Activated naive CD8-positive, alpha-beta T cell treated with anti-CD3 and anti-CD28 coated beads, Interleukin-2, amount 50 U/mL, for 16 hours (primary cell): ENCODE measurements at regions not wholly inside any gene's neighbourhood (a gene's known extent, or its start where the extent isn't known, plus 50 kb on each side); places are given as distances from the start of the nearest gene placed in this dataset.
"Not testable (repeated sequence)": the region's sequence is repeated elsewhere in the genome, so short reads cannot be mapped to it uniquely, and the experiment has no call there.

Source experiments
- DNase-seq: peaks from one replicate; pipeline ENCODE4 v3.0.0-alpha.2; 2020; ENCODE audit warnings: low read depth, low spot score

- DNase-seq = no peak
Observed at GRCh38 chr16:87196231-87196630, 121.0 kb downstream of the C16orf95 start.

- DNase-seq = no peak
Observed at GRCh38 chr16:87196661-87197060, 120.5 kb downstream of the C16orf95 start.

DNA sequence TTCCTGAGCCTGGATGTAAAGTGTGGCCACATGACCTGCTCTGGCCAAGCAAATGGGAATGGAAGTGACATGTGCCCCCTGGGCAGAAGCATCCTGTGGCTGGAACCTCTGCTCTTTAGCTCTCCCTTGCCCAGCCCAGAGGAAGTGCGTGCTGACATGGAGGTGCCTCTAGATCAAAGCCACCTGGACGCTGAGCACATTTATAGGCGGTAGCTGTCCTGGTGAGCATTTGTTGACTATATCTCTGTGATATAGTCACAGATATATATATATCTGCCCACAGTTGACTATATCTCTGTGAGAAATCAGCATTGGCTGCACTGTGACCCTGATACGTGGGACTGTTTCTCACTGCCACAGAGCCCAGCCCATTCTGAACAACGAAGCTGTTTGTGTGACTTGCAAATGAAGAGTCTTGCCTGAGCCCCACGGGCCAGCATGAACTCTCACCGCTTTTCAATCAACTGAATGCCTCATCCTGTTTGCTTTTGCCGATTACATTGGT lies 118.8 kb downstream of the C16orf95 start:
- DNase-seq = no peak

DNA sequence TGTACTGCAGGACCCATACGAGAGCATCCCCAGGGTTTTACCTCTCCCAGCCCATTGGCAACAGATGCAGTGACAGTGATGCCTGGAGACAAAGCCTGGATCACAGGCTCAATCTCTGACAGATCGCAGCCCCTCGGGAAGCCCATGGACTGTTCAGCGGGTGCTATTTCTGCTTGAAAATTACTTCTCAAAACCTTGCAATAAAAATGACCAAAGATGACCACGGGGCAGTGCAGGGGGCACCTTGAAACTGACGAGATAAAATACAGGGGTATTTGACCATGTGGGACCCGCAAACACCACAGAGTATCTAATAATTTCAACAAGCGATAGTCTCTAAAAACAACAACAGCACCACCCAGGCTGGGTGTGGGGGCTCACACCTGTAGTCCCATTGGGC lies 118.3 kb downstream of the C16orf95 start:
- DNase-seq = no peak

GRCh38 chr16:87199379-87199778 lies 117.8 kb downstream of the C16orf95 start:
- DNase-seq = no peak

GRCh38 chr16:87199901-87200300 lies 117.3 kb downstream of the C16orf95 start:
- DNase-seq = no peak

DNA sequence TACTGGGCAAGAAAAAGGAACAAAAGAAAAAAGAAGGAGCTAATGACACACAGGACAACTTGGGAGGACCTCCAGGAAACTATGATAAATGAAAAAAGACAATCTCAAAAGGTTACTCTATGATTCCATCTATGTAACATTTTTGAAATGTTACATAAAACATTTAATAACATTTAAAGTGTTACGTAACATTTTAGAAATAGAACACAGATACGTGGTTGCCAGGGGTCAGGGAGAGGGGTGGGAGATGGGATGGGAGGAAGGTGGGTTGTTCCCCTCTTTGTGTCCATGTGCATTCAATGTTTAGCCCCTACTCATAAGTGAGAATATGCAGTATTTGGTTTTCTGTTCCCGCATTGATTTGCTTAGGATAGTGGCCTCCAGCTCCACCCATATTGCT lies 116.6 kb downstream of the C16orf95 start:
- DNase-seq = no peak

GRCh38 chr16:87201052-87201451 lies 116.1 kb downstream of the C16orf95 start:
- DNase-seq = no peak

DNA sequence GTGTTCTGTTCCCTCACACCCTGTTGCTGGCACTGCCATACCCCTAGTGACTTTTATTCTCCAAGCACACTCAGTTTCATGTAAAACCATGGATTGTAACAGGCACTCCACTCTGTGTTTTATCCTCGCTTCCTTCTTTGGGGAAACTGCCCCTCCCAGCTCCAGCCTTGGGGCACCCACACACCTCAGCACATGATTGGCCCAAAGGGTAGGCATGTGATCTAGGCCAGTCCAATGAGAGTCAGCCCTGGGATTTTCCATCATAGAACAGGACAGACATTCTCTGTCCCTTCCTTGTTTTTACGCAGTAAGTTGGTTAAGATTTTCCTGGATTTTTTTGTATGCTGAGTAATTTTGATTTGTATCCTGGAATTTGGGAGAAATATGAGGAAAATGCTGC lies 115.4 kb downstream of the C16orf95 start:
- DNase-seq = no peak

DNA sequence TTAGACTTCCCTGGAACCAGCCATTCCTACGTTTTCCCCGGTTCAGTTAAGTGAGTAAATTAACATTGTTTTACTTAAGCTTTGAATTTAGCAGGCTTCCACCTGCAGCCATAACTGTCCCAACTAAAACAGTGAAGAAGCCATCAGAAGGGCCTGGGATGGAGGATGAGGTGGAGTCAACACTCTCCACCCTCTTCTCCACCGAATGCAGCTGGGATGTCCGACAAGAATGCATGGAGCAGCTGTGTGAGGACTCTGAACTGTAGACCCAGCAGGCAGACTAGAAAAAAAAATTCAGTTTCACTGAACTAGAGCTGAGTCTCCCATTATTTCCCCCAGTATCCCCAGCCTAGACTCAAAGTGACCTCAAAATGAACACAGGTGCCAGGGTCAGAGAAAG lies 114.8 kb downstream of the C16orf95 start:
- no peak for DNase-seq

DNA sequence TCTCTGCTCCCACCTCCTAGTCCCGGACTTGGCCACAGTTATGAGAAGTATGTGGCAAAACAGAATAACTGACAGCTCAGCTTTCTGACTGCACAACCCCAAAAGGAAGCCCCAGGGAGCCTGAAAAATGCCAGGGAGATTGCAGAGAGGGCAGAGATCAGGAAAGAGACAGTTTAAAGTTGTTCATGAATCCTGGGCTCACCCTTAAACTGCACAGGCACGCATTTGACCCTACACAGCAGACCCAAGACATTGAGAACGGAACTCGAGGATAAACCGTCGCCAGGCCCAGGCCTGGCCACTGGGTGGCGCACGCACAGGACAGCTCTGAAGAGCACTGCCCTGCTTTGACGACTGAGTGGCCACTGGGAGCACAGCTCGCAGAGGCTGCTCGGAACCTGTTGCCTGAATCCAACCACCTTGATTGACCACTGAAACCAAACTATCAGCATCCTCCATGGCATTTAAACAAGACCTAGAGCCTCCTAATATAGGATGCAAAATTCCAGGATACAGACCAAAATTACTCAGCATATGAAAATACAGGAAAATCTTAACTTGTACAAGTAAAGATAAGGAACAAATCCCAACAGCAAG lies 114.0 kb downstream of the C16orf95 start:
- DNase-seq = no peak

- DNase-seq = no peak
Observed at GRCh38 chr16:87206646-87207451, 110.3 kb downstream of the C16orf95 start.

DNA sequence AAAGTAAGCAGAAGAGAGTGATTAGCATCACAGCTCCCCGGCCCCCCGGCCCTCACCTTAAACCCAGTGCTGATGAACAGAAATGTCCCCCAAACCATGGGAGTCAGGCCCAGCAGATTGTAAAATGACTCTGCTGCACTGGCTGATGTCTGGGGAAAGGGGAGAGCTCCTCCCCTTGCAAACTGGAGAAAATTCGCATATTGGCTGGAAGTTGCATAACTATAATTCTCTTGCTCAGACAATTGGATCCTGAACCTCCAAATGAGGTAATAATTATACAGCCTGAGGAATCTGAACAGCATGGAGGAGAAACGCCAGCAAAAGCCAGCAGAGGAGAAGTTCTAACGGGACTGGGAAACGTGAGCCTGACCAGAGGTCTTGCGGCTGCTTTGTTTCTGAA lies 109.7 kb downstream of the C16orf95 start:
- DNase-seq = no peak

- DNase-seq = no peak
Observed at GRCh38 chr16:87207965-87208364, 109.2 kb downstream of the C16orf95 start.

DNA sequence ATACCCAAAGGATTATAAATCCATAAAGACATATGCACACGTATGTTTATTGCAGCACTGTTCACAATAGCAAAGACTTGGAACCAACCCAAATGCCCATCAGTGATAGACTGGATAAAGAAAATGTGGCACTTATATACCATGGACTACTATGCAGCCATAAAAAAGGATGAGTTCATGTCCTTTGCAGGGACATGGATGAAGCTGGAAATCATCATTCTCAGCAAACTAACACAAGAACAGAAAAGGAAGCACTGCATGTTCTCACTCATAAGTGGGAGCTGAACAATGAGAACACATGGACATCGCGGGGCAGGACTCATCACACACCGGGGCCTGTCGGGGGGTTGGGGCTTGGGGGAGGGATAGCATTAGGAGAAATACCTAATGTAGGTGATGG lies 108.2 kb downstream of the C16orf95 start:
- not testable (repeated sequence) for DNase-seq

DNA sequence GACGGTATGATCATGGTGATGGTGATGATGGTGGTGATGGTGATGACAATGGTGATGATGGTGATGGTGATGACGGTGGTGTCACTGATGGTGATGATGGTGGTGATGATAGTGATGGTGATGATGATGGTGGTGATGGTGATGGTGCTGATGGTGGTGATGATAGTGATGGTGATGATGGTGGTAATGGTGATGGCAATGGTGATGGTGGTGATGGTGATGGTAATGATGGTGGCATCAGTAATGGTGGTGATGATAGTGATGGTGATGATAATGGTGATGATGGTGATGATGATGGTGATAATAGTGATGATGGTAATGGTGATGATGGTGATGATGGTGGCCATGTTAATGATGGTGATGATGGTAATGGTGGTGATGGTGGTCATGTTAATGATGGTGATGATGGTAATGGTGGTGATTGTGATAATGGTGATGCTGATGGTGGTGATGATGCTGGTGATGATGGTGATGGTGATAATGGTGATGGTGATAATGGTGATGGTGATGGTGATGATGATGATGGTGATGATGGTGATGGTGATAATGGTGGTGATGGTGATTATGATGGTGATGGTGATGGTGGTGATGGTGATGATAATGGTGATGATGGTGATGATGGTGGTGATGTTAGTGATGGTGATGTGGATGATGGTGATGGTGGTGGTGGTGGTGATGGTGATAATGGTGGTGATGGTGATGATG lies 107.2 kb downstream of the C16orf95 start:
- DNase-seq = no peak

GRCh38 chr16:87210894-87211293 lies 106.3 kb downstream of the C16orf95 start:
- no peak for DNase-seq

DNA sequence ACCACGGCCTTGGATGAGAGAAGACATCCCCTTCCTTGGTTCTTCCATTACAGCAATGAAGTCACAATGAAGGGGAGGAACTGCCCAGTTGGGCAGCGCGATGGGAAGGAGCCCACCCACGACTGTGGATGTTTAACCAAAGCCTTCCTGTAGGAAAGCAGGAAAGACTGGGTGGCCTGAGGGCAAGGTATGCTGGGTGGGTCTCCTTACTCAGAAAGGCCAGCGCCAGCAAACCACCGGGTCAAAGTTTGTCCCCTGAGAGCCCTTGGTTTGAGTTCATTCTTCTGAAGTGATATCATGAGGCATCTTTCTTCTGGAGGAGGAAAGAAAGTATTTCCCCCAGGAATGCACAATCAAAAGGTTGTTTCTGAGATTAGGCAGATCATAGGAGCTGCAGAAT lies 105.2 kb downstream of the C16orf95 start:
- no peak for DNase-seq

DNA sequence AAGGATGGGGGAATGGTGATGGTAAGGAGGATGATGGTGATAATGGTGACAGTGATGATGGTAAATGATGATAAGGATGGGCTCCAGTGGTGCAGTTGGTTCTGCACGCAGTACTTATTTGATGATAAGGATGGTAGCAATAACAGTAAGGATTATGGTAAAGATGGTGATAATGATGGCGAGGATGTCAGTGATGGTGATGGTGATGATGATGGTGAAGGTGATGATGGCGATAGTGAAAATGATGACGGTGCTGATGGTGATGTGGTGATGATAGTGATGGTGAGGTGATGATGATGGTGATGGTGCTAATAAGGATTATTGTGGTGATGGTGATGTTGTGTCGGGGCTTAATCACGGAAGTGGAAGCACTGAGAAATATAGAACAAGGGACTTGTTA lies 103.7 kb downstream of the C16orf95 start:
- DNase-seq = no peak

- DNase-seq = no peak
Observed at GRCh38 chr16:87216148-87216840, 100.9 kb downstream of the C16orf95 start.

DNA sequence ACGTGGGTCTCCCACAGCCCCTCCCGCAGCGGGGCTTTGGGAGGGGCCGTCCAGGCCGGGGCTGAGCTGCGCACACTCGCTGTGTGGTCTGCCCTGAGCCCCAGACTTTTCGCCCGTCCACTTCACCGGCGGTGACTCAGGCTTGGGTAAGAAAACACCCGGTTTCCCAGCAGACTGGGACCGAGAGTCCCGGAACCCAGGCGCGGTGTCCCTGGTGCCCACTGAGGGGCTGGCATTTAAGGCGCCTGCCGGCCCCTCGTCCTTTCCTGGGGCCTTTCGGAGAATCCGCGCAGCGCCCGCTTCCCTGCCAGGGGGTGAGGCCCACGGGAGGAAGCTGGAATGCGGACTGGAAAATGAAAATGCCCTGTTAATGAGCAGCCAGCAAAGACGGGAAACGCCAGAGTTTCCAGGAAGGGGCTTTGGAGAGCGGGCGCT lies 100.3 kb downstream of the C16orf95 start:
- no peak for DNase-seq

DNA sequence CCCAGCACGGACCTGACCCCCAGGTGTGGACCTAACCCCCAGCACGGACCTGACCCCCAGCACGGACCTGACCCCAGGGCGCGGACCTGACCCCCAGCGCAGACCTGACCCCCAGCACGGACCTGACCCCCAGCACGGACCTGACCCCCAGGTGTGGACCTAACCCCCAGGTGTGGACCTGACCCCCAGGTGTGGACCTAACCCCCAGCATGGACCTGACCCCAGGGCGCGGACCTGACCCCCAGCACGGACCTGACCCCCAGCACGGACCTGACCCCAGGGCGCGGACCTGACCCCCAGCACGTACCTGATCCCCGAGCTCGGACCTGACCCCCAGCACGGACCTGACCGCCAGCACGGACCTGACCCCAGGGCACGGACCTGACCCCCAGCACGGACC lies 99.4 kb downstream of the C16orf95 start:
- not testable (repeated sequence) for DNase-seq
